Tibial artery (tissue), 4 donors: ENCODE measurements at regions not wholly inside any gene's neighbourhood (a gene's known extent, or its start where the extent isn't known, plus 50 kb on each side); places are given as distances from the start of the nearest gene placed in this dataset.

Experiments used
- DNase-seq, 2 donors: peaks; one replicate each; pipeline ENCODE4 v3.0.0-alpha.2; 2019
- H3K27ac ChIP-seq, 2 donors: fragments of 200-600 bp; sonication (generic) in 1 of 2; 1 replicate in 1 of 2; 2 replicates in 1 of 2; pipeline ENCODE4 v1.5.1; 2018 to 2019; ENCODE audit warnings: mild to moderate bottlenecking in 1 of 2
- H3K27me3 ChIP-seq, 2 donors: fragments of 200-600 bp; sonication (generic) in 1 of 2; one replicate each; pipeline versions ENCODE4 v1.5.1 to v1.6.0; 2016 to 2019
- H3K36me3 ChIP-seq, 3 donors: fragments of 200-600 bp; sonication (generic) in 2 of 3; one replicate each; pipeline ENCODE4 v1.5.1; 2016 to 2019; ENCODE audit warnings: mild to moderate bottlenecking in 2 of 3
- H3K4me1 ChIP-seq, 4 donors: fragments of 200-600 bp; sonication (generic) in 2 of 4; 1 replicate in 3 of 4; 2 replicates in 1 of 4; pipeline ENCODE4 v1.5.1; 2016 to 2019
- H3K4me3 ChIP-seq, 2 donors: fragments of 200-600 bp; sonication (generic) in 1 of 2; 1 replicate in 1 of 2; 2 replicates in 1 of 2; pipeline ENCODE4 v1.5.1; 2018 to 2019; ENCODE audit warnings: mild to moderate bottlenecking in 2 of 2
- H3K9me3 ChIP-seq, 3 donors: fragments of 200-600 bp; sonication (generic) in 1 of 3; one replicate each; pipeline ENCODE4 v1.5.1; 2016 to 2019
- intact Hi-C: fragments of 100-400 bp; cut with DNase I; formaldehyde crosslinking; loops from one replicate; pipeline ENCODE4 v1.15.0; 2023; ENCODE audit warnings: low total_unique reads
- TF ChIP-seq, protein P1 (sequence below), 2 experiments: fragments of 200-600 bp in 1 of 2; fragments of 450-650 bp in 1 of 2; IDR thresholded peaks; one replicate each; pipeline ENCODE4 v1.5.1; 2017 to 2019; ENCODE audit warnings: antibody characterized with exemption in 2 of 2, mild to moderate bottlenecking in 1 of 2, moderate library complexity in 1 of 2

DNA sequence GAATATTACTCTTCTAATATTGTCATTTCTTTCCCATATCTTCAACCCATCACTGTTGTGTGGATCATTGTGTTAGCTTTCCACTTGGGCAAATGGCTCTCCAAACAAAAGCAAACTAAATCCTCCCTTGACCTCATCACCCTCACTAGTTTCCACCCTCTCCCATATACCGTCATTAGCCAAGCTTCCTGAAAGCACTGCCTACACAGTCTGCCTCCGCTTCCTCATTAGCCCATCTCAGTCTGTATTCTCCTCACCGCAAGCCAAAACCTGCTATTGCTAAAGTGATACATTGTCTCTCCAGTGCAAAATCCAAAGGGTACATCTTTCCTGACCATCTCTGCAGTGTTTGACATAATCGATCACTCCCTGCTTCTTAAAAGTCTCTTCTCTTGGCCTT is 212.6 kb downstream of the CLIC5 start:
- no peak for DNase-seq
- Histone ChIP-seq H3K27me3 (no peaks in the 10 kb centered on the region), H3K4me3 (no peak overlapping the region), H3K4me1 (no peaks in the 10 kb centered on the region), H3K36me3 (no peaks in the 10 kb centered on the region), H3K9me3 (no peaks in the 10 kb centered on the region), H3K27ac (no peak overlapping the region)
- intact Hi-C loops = no loop called here
- TF ChIP-seq, protein P1, sequence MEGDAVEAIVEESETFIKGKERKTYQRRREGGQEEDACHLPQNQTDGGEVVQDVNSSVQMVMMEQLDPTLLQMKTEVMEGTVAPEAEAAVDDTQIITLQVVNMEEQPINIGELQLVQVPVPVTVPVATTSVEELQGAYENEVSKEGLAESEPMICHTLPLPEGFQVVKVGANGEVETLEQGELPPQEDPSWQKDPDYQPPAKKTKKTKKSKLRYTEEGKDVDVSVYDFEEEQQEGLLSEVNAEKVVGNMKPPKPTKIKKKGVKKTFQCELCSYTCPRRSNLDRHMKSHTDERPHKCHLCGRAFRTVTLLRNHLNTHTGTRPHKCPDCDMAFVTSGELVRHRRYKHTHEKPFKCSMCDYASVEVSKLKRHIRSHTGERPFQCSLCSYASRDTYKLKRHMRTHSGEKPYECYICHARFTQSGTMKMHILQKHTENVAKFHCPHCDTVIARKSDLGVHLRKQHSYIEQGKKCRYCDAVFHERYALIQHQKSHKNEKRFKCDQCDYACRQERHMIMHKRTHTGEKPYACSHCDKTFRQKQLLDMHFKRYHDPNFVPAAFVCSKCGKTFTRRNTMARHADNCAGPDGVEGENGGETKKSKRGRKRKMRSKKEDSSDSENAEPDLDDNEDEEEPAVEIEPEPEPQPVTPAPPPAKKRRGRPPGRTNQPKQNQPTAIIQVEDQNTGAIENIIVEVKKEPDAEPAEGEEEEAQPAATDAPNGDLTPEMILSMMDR (IDR thresholded peaks at IDR 0.05) = no peak

DNA sequence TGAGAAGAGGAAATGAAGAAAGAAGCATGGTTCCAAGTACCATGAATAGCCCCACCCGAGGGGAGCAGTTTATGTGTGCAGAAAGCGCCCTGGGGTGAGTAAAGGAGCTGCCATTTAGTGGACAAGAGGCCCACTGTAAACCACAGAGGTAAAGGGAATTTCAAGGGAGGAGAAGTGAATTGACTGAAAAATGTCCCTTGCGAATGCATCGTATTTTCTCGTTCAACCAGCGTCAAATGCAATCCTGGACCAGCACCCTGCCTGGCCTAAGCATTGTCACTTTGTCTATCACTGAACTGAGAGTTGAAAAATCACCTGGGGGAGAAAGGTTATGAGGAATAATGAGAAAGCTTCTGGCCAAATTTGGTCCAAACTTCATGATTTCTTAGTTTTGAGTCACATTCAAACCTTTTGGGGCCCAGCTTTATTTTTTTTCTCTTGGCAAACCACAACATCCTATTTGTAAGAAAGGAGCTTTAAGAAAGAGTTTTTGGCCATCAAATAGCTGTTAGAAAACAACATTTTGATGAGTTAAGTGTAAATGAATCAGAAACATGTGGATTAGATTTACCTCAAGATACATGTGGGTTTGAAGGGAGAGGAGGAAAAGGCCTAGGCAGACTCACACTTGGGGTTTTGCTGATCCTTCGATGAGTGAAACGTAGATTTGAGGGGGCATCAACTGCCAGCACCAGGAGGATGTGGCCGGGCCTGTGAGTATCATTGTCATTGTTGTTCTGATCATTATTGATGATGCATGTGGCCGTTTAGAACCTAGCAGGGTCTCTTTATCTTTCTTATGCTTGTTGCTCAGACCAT is 214.0 kb downstream of the CLIC5 start:
- DNase-seq = no peak
- H3K27ac ChIP-seq = no peak overlapping the region
- TF ChIP-seq, protein P1 (IDR thresholded peaks at IDR 0.05) = no peak
- H3K27me3 ChIP-seq = no peaks in the 10 kb centered on the region
- intact Hi-C loops = no loop called here
- H3K4me3 ChIP-seq = no peak overlapping the region
- H3K9me3 ChIP-seq = no peaks in the 10 kb centered on the region
- H3K4me1 ChIP-seq = no peaks in the 10 kb centered on the region
- no peaks in the 10 kb centered on the region for H3K36me3 ChIP-seq

DNA sequence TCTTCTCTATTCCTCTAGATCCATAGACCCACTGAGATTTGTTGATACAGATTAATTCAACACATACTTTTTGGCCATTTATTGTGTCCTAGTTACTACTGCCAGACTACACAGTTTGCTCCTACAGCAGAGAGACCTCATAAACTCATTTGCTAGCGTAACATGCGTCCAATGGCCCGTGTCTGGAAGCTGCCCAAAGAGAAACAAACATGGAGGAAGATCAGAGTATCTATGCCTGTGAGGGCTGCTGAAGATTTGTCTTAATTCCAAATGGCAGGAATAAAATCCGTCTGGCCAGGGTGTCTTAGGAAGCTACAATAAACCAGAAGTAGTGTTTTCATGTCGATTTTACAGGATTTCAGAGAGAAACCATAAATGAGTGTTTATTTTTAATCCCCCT is 214.7 kb downstream of the CLIC5 start:
- H3K4me3 ChIP-seq = no peak overlapping the region
- no peak overlapping the region for H3K27ac ChIP-seq
- H3K9me3 ChIP-seq = no peaks in the 10 kb centered on the region
- intact Hi-C loops = no loop called here
- no peaks in the 10 kb centered on the region for H3K36me3 ChIP-seq
- H3K4me1 ChIP-seq = no peaks in the 10 kb centered on the region
- H3K27me3 ChIP-seq = no peaks in the 10 kb centered on the region
- TF ChIP-seq, protein P1 (IDR thresholded peaks at IDR 0.05) = no peak
- no peak for DNase-seq

DNA sequence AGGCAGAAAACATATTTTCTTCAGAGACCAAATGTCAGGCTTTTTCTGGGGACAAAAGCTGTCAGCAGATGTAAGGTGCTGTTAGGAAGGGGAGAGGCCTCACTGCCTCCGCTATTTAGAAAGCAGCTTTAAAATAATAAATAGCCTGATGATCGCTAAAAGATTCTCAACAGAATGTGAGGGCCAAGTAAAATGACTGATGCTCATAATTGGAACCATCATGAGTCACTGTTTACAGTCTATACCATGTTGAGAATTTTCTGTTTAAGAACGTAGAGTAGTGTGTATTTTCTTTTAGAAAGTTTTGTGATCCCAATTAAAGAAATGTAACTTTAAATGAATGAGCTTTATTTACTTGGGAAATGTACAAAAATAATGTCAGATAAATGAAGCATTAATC is 220.0 kb downstream of the CLIC5 start:
- Histone ChIP-seq H3K9me3 (no peaks in the 10 kb centered on the region), H3K27ac (no peak overlapping the region), H3K4me3 (no peak overlapping the region), H3K36me3 (no peaks in the 10 kb centered on the region), H3K27me3 (no peaks in the 10 kb centered on the region), H3K4me1 (no peaks in the 10 kb centered on the region)
- TF ChIP-seq, protein P1 (IDR thresholded peaks at IDR 0.05) = no peak
- DNase-seq = no peak
- intact Hi-C loops = no loop called here

DNA sequence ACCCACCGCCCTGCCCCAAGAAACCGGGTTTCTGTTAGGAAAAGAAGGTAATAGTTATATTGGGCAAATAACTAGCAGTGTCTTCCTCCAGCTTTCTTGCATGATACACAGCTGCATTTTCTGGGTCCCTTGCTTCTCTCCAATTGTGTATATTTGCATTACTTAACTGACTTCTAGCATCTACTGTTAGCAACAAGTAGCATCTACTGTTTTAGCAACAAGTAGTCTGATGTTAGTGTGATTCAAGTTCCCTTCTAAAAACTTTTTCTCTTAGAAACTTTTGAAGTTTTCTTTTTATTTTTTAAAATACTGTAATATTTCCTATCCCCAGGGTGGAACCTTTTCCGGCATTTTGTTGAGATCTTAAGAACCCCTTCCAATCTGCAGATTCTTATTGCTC is 221.2 kb downstream of the CLIC5 start:
- Histone ChIP-seq H3K36me3 (no peaks in the 10 kb centered on the region), H3K9me3 (no peaks in the 10 kb centered on the region), H3K4me1 (no peaks in the 10 kb centered on the region), H3K27ac (no peak overlapping the region), H3K27me3 (no peaks in the 10 kb centered on the region), H3K4me3 (no peak overlapping the region)
- no peak for DNase-seq
- TF ChIP-seq, protein P1 (IDR thresholded peaks at IDR 0.05) = no peak
- intact Hi-C loops = no loop called here
